HG02588 (cell line): ENCODE measurements at regions not wholly inside any gene's neighbourhood (a gene's known extent, or its start where the extent isn't known, plus 50 kb on each side); places are given as distances from the start of the nearest gene placed in this dataset.
"Not testable (repeated sequence)": the region's sequence is repeated elsewhere in the genome, so short reads cannot be mapped to it uniquely, and the experiment has no call there.

ENCODE experiments used
- ATAC-seq: cut with Tn5 transposase; IDR thresholded peaks from one replicate; pipeline ENCODE4 v1.9.1; 2021; ENCODE audit warnings: mild to moderate bottlenecking, moderate library complexity; ENCODE audit not compliant: unreplicated experiment

- ATAC-seq = no peak
These were observed 66.0 kb downstream of the KBTBD8 start for GRCh38 chr3:67064105-67064504.

GRCh38 chr3:67067251-67067650 is 69.1 kb downstream of the KBTBD8 start:
- ATAC-seq = peak; percentile 83

- not testable (repeated sequence) for ATAC-seq
These were observed 74.5 kb downstream of the KBTBD8 start for GRCh38 chr3:67072640-67073039.

- no peak for ATAC-seq
These were observed 75.7 kb downstream of the KBTBD8 start for GRCh38 chr3:67073812-67074211.

GRCh38 chr3:67075295-67075694 is 77.2 kb downstream of the KBTBD8 start:
- ATAC-seq = no peak

GRCh38 chr3:67076607-67077006 is 78.5 kb downstream of the KBTBD8 start:
- no peak for ATAC-seq

- no peak for ATAC-seq
These were observed 79.5 kb downstream of the KBTBD8 start for GRCh38 chr3:67077656-67078055.

- ATAC-seq = no peak
These were observed 84.5 kb downstream of the KBTBD8 start for GRCh38 chr3:67082533-67083024.

GRCh38 chr3:67083277-67083676 is 85.2 kb downstream of the KBTBD8 start:
- ATAC-seq = no peak

GRCh38 chr3:67087788-67088187 is 89.7 kb downstream of the KBTBD8 start:
- ATAC-seq = no peak

- ATAC-seq = no peak
These were observed 92.4 kb downstream of the KBTBD8 start for GRCh38 chr3:67090474-67090873.

- ATAC-seq = no peak
These were observed 95.2 kb downstream of the KBTBD8 start for GRCh38 chr3:67093305-67093704.

- ATAC-seq = no peak
These were observed 96.1 kb downstream of the KBTBD8 start for GRCh38 chr3:67094167-67094566.

- no peak for ATAC-seq
These were observed 96.7 kb downstream of the KBTBD8 start for GRCh38 chr3:67094774-67095173.

- ATAC-seq = no peak
These were observed 106.3 kb downstream of the KBTBD8 start for GRCh38 chr3:67104388-67104787.

GRCh38 chr3:67106874-67107273 is 108.8 kb downstream of the KBTBD8 start:
- no peak for ATAC-seq

GRCh38 chr3:67109651-67110204 is 111.6 kb downstream of the KBTBD8 start:
- no peak for ATAC-seq

GRCh38 chr3:67113802-67114407 is 115.8 kb downstream of the KBTBD8 start:
- ATAC-seq = peak; percentile 100

- ATAC-seq = no peak
These were observed 120.0 kb downstream of the KBTBD8 start for GRCh38 chr3:67118122-67118521.

- ATAC-seq = no peak
These were observed 120.5 kb downstream of the KBTBD8 start for GRCh38 chr3:67118635-67119034.

- ATAC-seq = no peak
These were observed 125.8 kb downstream of the KBTBD8 start for GRCh38 chr3:67123914-67124313.

GRCh38 chr3:67127254-67127653 is 129.1 kb downstream of the KBTBD8 start:
- no peak for ATAC-seq

GRCh38 chr3:67142432-67142831 is 144.3 kb downstream of the KBTBD8 start:
- no peak for ATAC-seq
